ENCODE measurements at regions not wholly inside any gene's neighbourhood (a gene's known extent, or its start where the extent isn't known, plus 50 kb on each side); places are given as distances from the start of the nearest gene placed in this dataset.

- H3K4me3 ChIP-seq (ENCODE audit: severe bottlenecking) = no peak overlapping the region
- TF ChIP-seq CTCF (IDR thresholded peaks at IDR 0.05; ENCODE audit: poor library complexity, severe bottlenecking) = no peak
- DNase-seq (ENCODE audit: low spot score) (no peak), ATAC-seq (ENCODE audit: low read depth) (no peak)
- H3K27ac ChIP-seq (ENCODE audit: poor library complexity, severe bottlenecking) = no peak overlapping the region
- H3K27me3 ChIP-seq (ENCODE audit: insufficient read depth, poor library complexity, severe bottlenecking) = no peaks in the 10 kb centered on the region
- no peaks in the 10 kb centered on the region for H3K36me3 ChIP-seq (ENCODE audit: low read depth)
- H3K9me3 ChIP-seq (ENCODE audit: severe bottlenecking) = no peaks in the 10 kb centered on the region
- H3K4me1 ChIP-seq (ENCODE audit: insufficient read depth, poor library complexity, severe bottlenecking) = no peaks in the 10 kb centered on the region
Observed at GRCh38 chr1:83075107-83075506, 923.8 kb downstream of the TTLL7 start.

GRCh38 chr1:83067954-83068353, 931.0 kb downstream of the TTLL7 start:
- DNase-seq (ENCODE audit: low spot score) = no peak
- TF ChIP-seq CTCF (IDR thresholded peaks at IDR 0.05; ENCODE audit: poor library complexity, severe bottlenecking) = no peak
- no peak for ATAC-seq (ENCODE audit: low read depth)

GRCh38 chr1:83065952-83066727, 932.8 kb downstream of the TTLL7 start:
- H3K36me3 ChIP-seq (ENCODE audit: low read depth) = no peaks in the 10 kb centered on the region
- ATAC-seq (ENCODE audit: low read depth) = no peak
- DNase-seq (ENCODE audit: low spot score) = no peak
- H3K4me3 ChIP-seq (ENCODE audit: severe bottlenecking) = no peak overlapping the region
- H3K4me1 ChIP-seq (ENCODE audit: insufficient read depth, poor library complexity, severe bottlenecking) = peaks cover 12% of the 10 kb centered on the region
- no peak for TF ChIP-seq CTCF (IDR thresholded peaks at IDR 0.05; ENCODE audit: poor library complexity, severe bottlenecking)
- no peak overlapping the region for H3K27ac ChIP-seq (ENCODE audit: poor library complexity, severe bottlenecking)
- H3K9me3 ChIP-seq (ENCODE audit: severe bottlenecking) = no peaks in the 10 kb centered on the region
- H3K27me3 ChIP-seq (ENCODE audit: insufficient read depth, poor library complexity, severe bottlenecking) = no peaks in the 10 kb centered on the region

More at GRCh38 chr1:83067954-83068353, 931.0 kb downstream of the TTLL7 start:
- no peak overlapping the region for H3K4me3 ChIP-seq (ENCODE audit: severe bottlenecking)
- H3K4me1 ChIP-seq (ENCODE audit: insufficient read depth, poor library complexity, severe bottlenecking) = peaks cover 12% of the 10 kb centered on the region
- H3K27ac ChIP-seq (ENCODE audit: poor library complexity, severe bottlenecking) = no peak overlapping the region
- H3K27me3 ChIP-seq (ENCODE audit: insufficient read depth, poor library complexity, severe bottlenecking) = no peaks in the 10 kb centered on the region
- H3K9me3 ChIP-seq (ENCODE audit: severe bottlenecking) = no peaks in the 10 kb centered on the region
- H3K36me3 ChIP-seq (ENCODE audit: low read depth) = no peaks in the 10 kb centered on the region

- Histone ChIP-seq H3K36me3 (ENCODE audit: low read depth) (no peaks in the 10 kb centered on the region), H3K27me3 (ENCODE audit: insufficient read depth, poor library complexity, severe bottlenecking) (no peaks in the 10 kb centered on the region), H3K4me3 (ENCODE audit: severe bottlenecking) (no peak overlapping the region), H3K9me3 (ENCODE audit: severe bottlenecking) (no peaks in the 10 kb centered on the region), H3K27ac (ENCODE audit: poor library complexity, severe bottlenecking) (no peak overlapping the region), H3K4me1 (ENCODE audit: insufficient read depth, poor library complexity, severe bottlenecking) (peaks cover 12% of the 10 kb centered on the region)
- TF ChIP-seq CTCF (IDR thresholded peaks at IDR 0.05; ENCODE audit: poor library complexity, severe bottlenecking) = no peak
- DNase-seq (ENCODE audit: low spot score) = no peak
- no peak for ATAC-seq (ENCODE audit: low read depth)
Observed at GRCh38 chr1:83064589-83065242, 934.2 kb downstream of the TTLL7 start.
